ENCODE measurements at regions not wholly inside any gene's neighbourhood (a gene's known extent, or its start where the extent isn't known, plus 50 kb on each side); places are given as distances from the start of the nearest gene placed in this dataset.

DNA sequence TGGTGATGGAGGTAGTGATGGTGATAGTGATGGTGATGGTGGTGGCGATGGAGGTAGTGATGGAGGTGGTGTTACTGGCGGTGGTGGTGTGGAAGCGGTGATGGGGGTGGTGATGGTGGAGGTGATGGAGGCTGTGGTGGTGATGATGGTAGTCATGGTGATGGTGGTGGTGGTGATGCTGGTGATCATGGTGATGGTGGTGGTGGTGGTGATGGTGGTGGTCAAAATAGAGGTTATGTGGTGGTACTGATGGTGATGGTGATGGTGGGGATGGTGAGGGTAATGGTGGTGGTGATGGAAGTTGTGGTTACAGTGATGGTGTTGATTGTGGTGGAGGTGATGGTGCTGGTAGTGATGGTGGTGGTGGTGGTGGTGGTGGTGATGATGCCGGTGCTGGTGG, 199.2 kb downstream of the IGLL1 start:
- TF ChIP-seq, protein P1, sequence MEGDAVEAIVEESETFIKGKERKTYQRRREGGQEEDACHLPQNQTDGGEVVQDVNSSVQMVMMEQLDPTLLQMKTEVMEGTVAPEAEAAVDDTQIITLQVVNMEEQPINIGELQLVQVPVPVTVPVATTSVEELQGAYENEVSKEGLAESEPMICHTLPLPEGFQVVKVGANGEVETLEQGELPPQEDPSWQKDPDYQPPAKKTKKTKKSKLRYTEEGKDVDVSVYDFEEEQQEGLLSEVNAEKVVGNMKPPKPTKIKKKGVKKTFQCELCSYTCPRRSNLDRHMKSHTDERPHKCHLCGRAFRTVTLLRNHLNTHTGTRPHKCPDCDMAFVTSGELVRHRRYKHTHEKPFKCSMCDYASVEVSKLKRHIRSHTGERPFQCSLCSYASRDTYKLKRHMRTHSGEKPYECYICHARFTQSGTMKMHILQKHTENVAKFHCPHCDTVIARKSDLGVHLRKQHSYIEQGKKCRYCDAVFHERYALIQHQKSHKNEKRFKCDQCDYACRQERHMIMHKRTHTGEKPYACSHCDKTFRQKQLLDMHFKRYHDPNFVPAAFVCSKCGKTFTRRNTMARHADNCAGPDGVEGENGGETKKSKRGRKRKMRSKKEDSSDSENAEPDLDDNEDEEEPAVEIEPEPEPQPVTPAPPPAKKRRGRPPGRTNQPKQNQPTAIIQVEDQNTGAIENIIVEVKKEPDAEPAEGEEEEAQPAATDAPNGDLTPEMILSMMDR (IDR thresholded peaks at IDR 0.05) = no peak
- no peak for TF ChIP-seq EZH2 (IDR thresholded peaks at IDR 0.05)

Measured in neural progenitor cell (in vitro differentiated cells).